GM12878 (cell line): ENCODE measurements at regions not wholly inside any gene's neighbourhood (a gene's known extent, or its start where the extent isn't known, plus 50 kb on each side); places are given as distances from the start of the nearest gene placed in this dataset.

Experiments used
- ATAC-seq: fragments of 200-7000 bp; cut with Tn5 transposase; 3 replicates; pipeline ENCODE4 v1.9.1; 2020; ENCODE audit warnings: mild to moderate bottlenecking, moderate library complexity
- BruUV-seq: library from RNA; stranded (reverse); fragments of 400-500 nt; replicated peaks from 2 replicates; lab custom pipeline; 2021; lab: Mats Ljungman, UMichigan
- CTCF ChIA-PET: fragments of 300-600 bp; sonication (Branson Sonifier 250); formaldehyde crosslinking; extraction: SDS; loops from one replicate; lab custom pipeline; 2021; ENCODE audit warnings: inconsistent platforms; lab: Yijun Ruan, JAX
- POLR2A ChIA-PET: fragments of 350-600 bp; formaldehyde crosslinking; extraction: SDS; loops from one replicate; lab custom pipeline; 2021; ENCODE audit warnings: inconsistent platforms; lab: Charles Lee
- RAD21 ChIA-PET: fragments of 300-600 bp; sonication (Branson Sonifier 250); formaldehyde crosslinking; loops from one replicate; lab custom pipeline; 2023; ENCODE audit warnings: antibody characterized with exemption; ENCODE audit not compliant: unreplicated experiment; lab: Charles Lee
- SMC1A ChIA-PET: fragments of 300-600 bp; sonication (Branson Sonifier 250); formaldehyde crosslinking; loops from one replicate; lab custom pipeline; 2023; ENCODE audit not compliant: unreplicated experiment, uncharacterized antibody; lab: Charles Lee
- DNase-seq: peaks from one replicate; pipeline ENCODE4 v3.0.0-alpha.2; 2011; ENCODE audit warnings: low read depth, low spot score
- FAIRE-seq: peaks from 3 replicates; lab custom pipeline; 2011; peaks lifted over from hg19 to GRCh38; lab: Jason Lieb, UNC
- H2AFZ ChIP-seq: 2 replicates; pipeline ENCODE4 v1.6.0; 2011; ENCODE audit warnings: low read depth, low read length, control low read depth; ENCODE audit not compliant: control insufficient read depth
- H3K27ac ChIP-seq: 2 replicates; pipeline ENCODE4 v1.5.1; 2011; ENCODE audit warnings: control low read depth; ENCODE audit not compliant: control insufficient read depth, insufficient read depth
- H3K27me3 ChIP-seq, 2 experiments: replicated peaks in 1 of 2; 2 replicates each; pipeline versions ENCODE4 v1.6.0 to v1.6.1; 2011; ENCODE audit warnings: low read length in 1 of 2; ENCODE audit not compliant: control insufficient read depth in 2 of 2, insufficient read depth in 2 of 2
- H3K36me3 ChIP-seq, 2 experiments: 2 replicates each; pipeline ENCODE4 v1.5.1; 2011; ENCODE audit warnings: low read length in 1 of 2; ENCODE audit not compliant: control insufficient read depth in 2 of 2, insufficient read depth in 2 of 2
- H3K4me1 ChIP-seq: 2 replicates; pipeline ENCODE4 v1.6.1; 2011; ENCODE audit warnings: mild to moderate bottlenecking, low read length, moderate library complexity, mixed read lengths; ENCODE audit not compliant: control insufficient read depth, insufficient read depth
- H3K4me2 ChIP-seq: 2 replicates; pipeline ENCODE4 v1.6.0; 2011; ENCODE audit warnings: control low read depth; ENCODE audit not compliant: control insufficient read depth, insufficient read depth
- H3K4me3 ChIP-seq: fragments of 200-600 bp; sonication (generic); 2 replicates; pipeline ENCODE4 v1.5.1; 2016
- H3K79me2 ChIP-seq: 2 replicates; pipeline ENCODE4 v1.6.0; 2011; ENCODE audit warnings: low read length; ENCODE audit not compliant: control insufficient read depth, insufficient read depth
- H3K9ac ChIP-seq: 2 replicates; pipeline ENCODE4 v1.8.0; 2011; ENCODE audit warnings: low read length, control low read depth, mixed read lengths; ENCODE audit not compliant: control insufficient read depth, insufficient read depth
- H3K9me3 ChIP-seq: replicated peaks from 3 replicates; pipeline ENCODE4 v1.5.1; 2011; ENCODE audit warnings: mild to moderate bottlenecking, low read length; ENCODE audit not compliant: control insufficient read depth, insufficient read depth
- H4K20me1 ChIP-seq: 2 replicates; pipeline ENCODE4 v1.6.0; 2011; ENCODE audit not compliant: control insufficient read depth, insufficient read depth
- BMI1 ChIP-seq: fragments of 450-650 bp; IDR thresholded peaks from 2 replicates; pipeline ENCODE4 v1.6.1; 2016; ENCODE audit warnings: mild to moderate bottlenecking, moderate library complexity, borderline replicate concordance
- IKZF1 ChIP-seq: fragments of 450-650 bp; conservative IDR thresholded peaks from 2 replicates; pipeline ENCODE4 v1.6.1; 2017; ENCODE audit warnings: antibody characterized with exemption, mild to moderate bottlenecking
- JUND ChIP-seq: IDR thresholded peaks from 2 replicates; pipeline ENCODE4 v1.6.1; 2012; ENCODE audit warnings: low read depth, mild to moderate bottlenecking, low read length, improper control_type of control experiment, moderate library complexity
- MAX ChIP-seq: IDR thresholded peaks from 2 replicates; pipeline ENCODE4 v1.6.1; 2012; ENCODE audit warnings: low read depth, low read length, improper control_type of control experiment
- NFXL1 ChIP-seq: fragments of 450-650 bp; IDR thresholded peaks from 2 replicates; pipeline ENCODE4 v1.6.1; 2017; ENCODE audit warnings: antibody characterized with exemption, mild to moderate bottlenecking, borderline replicate concordance
- POLR2A ChIP-seq: IDR thresholded peaks from 2 replicates; pipeline ENCODE4 v1.6.1; 2011; ENCODE audit warnings: low read depth, mild to moderate bottlenecking, low read length
- RELB ChIP-seq: fragments of 450-650 bp; IDR thresholded peaks from 2 replicates; pipeline ENCODE4 v1.6.1; 2017; ENCODE audit warnings: low read depth, mild to moderate bottlenecking, moderate library complexity
- SP1 ChIP-seq: IDR thresholded peaks from one replicate; pipeline ENCODE4 v1.6.1; 2011; ENCODE audit warnings: low read depth, low read length
- YY1 ChIP-seq: IDR thresholded peaks from 2 replicates; pipeline ENCODE4 v1.6.1; 2011; ENCODE audit warnings: low read depth, mild to moderate bottlenecking, low read length
- in situ Hi-C: fragments of 300-500 bp; cut with MboI; formaldehyde crosslinking; loops from 9 replicates; pipeline ENCODE4 v1.14.3; 2018; ENCODE audit warnings: mixed read lengths
- intact Hi-C: fragments of 100-400 bp; cut with micrococcal nuclease; formaldehyde crosslinking; loops from one replicate; pipeline ENCODE4 v1.14.2; 2022; ENCODE audit not compliant: unreplicated experiment
- TF ChIP-seq, protein P1 (sequence below): IDR thresholded peaks from 2 replicates; pipeline ENCODE4 v1.6.1; 2011; ENCODE audit warnings: mild to moderate bottlenecking, low read depth, low read length, moderate library complexity; ENCODE audit not compliant: insufficient replicate concordance
- TF ChIP-seq, protein P2 (sequence below): IDR thresholded peaks from 2 replicates; pipeline ENCODE4 v1.6.1; 2012; ENCODE audit warnings: improper control_type of control experiment, low read depth, low read length; ENCODE audit not compliant: insufficient replicate concordance

DNA sequence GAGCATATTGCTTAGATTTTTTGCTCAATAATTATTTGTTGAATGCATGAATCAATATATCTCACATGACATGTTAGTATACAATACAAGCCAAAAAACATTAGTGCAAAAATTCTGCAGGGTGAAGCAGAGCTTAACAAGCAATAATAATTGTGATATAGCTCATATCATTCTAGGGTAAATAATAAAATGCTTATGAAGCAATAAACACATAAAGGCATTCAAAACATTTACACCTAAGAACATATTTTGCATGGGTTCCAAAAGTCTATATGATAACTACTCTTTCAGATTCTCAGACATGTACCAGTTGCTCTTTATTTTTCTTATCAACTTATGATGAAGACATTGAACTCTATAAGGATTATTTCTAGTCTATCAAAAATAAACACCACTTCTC lies 886.2 kb downstream of the TRHDE start:
- SMC1A ChIA-PET = no interaction called here
- Histone ChIP-seq H3K9ac (no peak overlapping the region), H4K20me1 (no peaks in the 10 kb centered on the region), H3K27me3 (no peaks in the 10 kb centered on the region), H3K27ac (no peak overlapping the region), H3K36me3 (no peaks in the 10 kb centered on the region), H2AFZ (no peak overlapping the region), H3K9me3 (no peaks in the 10 kb centered on the region), H3K4me1 (no peaks in the 10 kb centered on the region), H3K4me2 (no peak overlapping the region), H3K4me3 (no peak overlapping the region), H3K79me2 (no peaks in the 10 kb centered on the region)
- FAIRE-seq (no peak), ATAC-seq (no peak), DNase-seq (no peak)
- POLR2A ChIA-PET = no interaction called here
- CTCF ChIA-PET = no interaction called here
- in situ Hi-C loops = no loop called here
- BruUV-seq = no TSS peak
- RAD21 ChIA-PET = no interaction called here
- TF ChIP-seq JUND = no peak
- intact Hi-C loops = no loop called here

DNA sequence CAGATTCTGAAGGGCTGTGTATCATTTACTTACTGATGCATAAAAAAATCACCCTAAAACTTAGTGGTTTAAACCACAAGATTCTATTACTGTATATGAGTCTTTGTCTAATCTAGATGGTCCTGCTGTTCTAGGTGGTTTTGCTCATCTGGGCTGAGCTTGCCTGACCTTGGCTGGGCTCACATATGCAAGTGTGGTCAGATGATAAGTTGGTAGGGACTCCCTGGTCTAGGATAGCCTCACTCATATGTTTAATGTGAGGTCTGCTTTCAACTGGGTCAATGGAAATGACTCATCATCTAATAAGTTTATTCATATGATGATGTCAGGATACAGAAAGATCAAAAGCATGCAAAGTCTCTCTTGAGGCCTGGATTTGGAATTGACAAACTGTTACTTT lies 887.8 kb downstream of the TRHDE start:
- ATAC-seq = no peak
- SMC1A ChIA-PET = no interaction called here
- no peak for FAIRE-seq

More for the DNA sequence above, 887.8 kb downstream of the TRHDE start:
- no peaks in the 10 kb centered on the region for H3K9me3 ChIP-seq
- RAD21 ChIA-PET = no interaction called here
- in situ Hi-C loops = no loop called here
- TF ChIP-seq NFXL1 = no peak
- no peak for TF ChIP-seq SP1
- TF ChIP-seq IKZF1 = no peak
- TF ChIP-seq, protein P1, sequence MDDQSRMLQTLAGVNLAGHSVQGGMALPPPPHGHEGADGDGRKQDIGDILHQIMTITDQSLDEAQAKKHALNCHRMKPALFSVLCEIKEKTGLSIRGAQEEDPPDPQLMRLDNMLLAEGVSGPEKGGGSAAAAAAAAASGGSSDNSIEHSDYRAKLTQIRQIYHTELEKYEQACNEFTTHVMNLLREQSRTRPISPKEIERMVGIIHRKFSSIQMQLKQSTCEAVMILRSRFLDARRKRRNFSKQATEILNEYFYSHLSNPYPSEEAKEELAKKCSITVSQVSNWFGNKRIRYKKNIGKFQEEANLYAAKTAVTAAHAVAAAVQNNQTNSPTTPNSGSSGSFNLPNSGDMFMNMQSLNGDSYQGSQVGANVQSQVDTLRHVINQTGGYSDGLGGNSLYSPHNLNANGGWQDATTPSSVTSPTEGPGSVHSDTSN = no peak
- TF ChIP-seq BMI1 = no peak
- TF ChIP-seq YY1 = no peak
- no peak for TF ChIP-seq RELB
- TF ChIP-seq MAX = no peak
- TF ChIP-seq POLR2A = no peak
- TF ChIP-seq, protein P2, sequence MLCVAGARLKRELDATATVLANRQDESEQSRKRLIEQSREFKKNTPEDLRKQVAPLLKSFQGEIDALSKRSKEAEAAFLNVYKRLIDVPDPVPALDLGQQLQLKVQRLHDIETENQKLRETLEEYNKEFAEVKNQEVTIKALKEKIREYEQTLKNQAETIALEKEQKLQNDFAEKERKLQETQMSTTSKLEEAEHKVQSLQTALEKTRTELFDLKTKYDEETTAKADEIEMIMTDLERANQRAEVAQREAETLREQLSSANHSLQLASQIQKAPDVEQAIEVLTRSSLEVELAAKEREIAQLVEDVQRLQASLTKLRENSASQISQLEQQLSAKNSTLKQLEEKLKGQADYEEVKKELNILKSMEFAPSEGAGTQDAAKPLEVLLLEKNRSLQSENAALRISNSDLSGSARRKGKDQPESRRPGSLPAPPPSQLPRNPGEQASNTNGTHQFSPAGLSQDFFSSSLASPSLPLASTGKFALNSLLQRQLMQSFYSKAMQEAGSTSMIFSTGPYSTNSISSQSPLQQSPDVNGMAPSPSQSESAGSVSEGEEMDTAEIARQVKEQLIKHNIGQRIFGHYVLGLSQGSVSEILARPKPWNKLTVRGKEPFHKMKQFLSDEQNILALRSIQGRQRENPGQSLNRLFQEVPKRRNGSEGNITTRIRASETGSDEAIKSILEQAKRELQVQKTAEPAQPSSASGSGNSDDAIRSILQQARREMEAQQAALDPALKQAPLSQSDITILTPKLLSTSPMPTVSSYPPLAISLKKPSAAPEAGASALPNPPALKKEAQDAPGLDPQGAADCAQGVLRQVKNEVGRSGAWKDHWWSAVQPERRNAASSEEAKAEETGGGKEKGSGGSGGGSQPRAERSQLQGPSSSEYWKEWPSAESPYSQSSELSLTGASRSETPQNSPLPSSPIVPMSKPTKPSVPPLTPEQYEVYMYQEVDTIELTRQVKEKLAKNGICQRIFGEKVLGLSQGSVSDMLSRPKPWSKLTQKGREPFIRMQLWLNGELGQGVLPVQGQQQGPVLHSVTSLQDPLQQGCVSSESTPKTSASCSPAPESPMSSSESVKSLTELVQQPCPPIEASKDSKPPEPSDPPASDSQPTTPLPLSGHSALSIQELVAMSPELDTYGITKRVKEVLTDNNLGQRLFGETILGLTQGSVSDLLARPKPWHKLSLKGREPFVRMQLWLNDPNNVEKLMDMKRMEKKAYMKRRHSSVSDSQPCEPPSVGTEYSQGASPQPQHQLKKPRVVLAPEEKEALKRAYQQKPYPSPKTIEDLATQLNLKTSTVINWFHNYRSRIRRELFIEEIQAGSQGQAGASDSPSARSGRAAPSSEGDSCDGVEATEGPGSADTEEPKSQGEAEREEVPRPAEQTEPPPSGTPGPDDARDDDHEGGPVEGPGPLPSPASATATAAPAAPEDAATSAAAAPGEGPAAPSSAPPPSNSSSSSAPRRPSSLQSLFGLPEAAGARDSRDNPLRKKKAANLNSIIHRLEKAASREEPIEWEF = no peak
- CTCF ChIA-PET = no interaction called here
- H3K9ac ChIP-seq = no peak overlapping the region
- POLR2A ChIA-PET = no interaction called here
- intact Hi-C loops = no loop called here
- H3K4me1 ChIP-seq = no peaks in the 10 kb centered on the region
- no peak overlapping the region for H3K4me2 ChIP-seq
- no peaks in the 10 kb centered on the region for H3K79me2 ChIP-seq
- H3K27me3 ChIP-seq = no peaks in the 10 kb centered on the region
- H3K36me3 ChIP-seq = no peaks in the 10 kb centered on the region
- no peak for DNase-seq
- BruUV-seq = no TSS peak
- no peak overlapping the region for H3K4me3 ChIP-seq
- H2AFZ ChIP-seq = no peak overlapping the region
- no peaks in the 10 kb centered on the region for H4K20me1 ChIP-seq
- H3K27ac ChIP-seq = no peak overlapping the region
